WTC11 (cell line): ENCODE measurements at regions not wholly inside any gene's neighbourhood (a gene's known extent, or its start where the extent isn't known, plus 50 kb on each side); places are given as distances from the start of the nearest gene placed in this dataset.

Experiments
- ATAC-seq: fragments of 200-7000 bp; cut with Tn5 transposase; 2 replicates; pipeline ENCODE4 v1.10.0; 2021; ENCODE audit warnings: mild to moderate bottlenecking, moderate library complexity
- CTCF ChIA-PET: fragments of 300-600 bp; sonication (Branson Sonifier 250); formaldehyde crosslinking; loops from one replicate; lab custom pipeline; 2021; ENCODE audit warnings: antibody characterized with exemption; lab: Charles Lee
- POLR2A ChIA-PET: fragments of 350-600 bp; sonication (Branson Sonifier 250); formaldehyde crosslinking; loops from one replicate; lab custom pipeline; 2021; ENCODE audit warnings: antibody characterized with exemption; lab: Charles Lee
- DNase-seq: peaks from one replicate; pipeline ENCODE4 v3.0.0; 2021; ENCODE audit warnings: low spot score
- H3K27ac Mint-ChIP-seq: 2 replicates; pipeline ENCODE4 v1.8.0; 2021; ENCODE audit warnings: mixed read lengths
- H3K27me3 Mint-ChIP-seq: 2 replicates; pipeline ENCODE4 v1.8.0; 2021; ENCODE audit warnings: low read depth, mild to moderate bottlenecking, moderate library complexity, mixed read lengths
- H3K36me3 Mint-ChIP-seq: 2 replicates; pipeline ENCODE4 v1.8.0; 2021; ENCODE audit warnings: mixed read lengths
- H3K4me1 Mint-ChIP-seq: 2 replicates; pipeline ENCODE4 v1.8.0; 2022; ENCODE audit warnings: mixed read lengths
- H3K4me3 Mint-ChIP-seq: 2 replicates; pipeline ENCODE4 v1.8.0; 2021; ENCODE audit warnings: mild to moderate bottlenecking, moderate library complexity, mixed read lengths
- H3K9me3 Mint-ChIP-seq: 2 replicates; pipeline ENCODE4 v1.8.0; 2021; ENCODE audit warnings: mixed read lengths
- CREB1 ChIP-seq: sonication (generic); formaldehyde crosslinking; IDR thresholded peaks from 2 replicates; pipeline ENCODE4 v1.8.0; 2023; ENCODE audit warnings: mild to moderate bottlenecking, missing genetic modification reagents
- KAT7 ChIP-seq: sonication (generic); formaldehyde crosslinking; IDR thresholded peaks from 2 replicates; pipeline ENCODE4 v1.8.1; 2023; ENCODE audit warnings: missing genetic modification reagents, mild to moderate bottlenecking, borderline replicate concordance
- MYBL2 ChIP-seq: sonication (generic); formaldehyde crosslinking; IDR thresholded peaks from 2 replicates; pipeline ENCODE4 v1.8.1; 2023; ENCODE audit warnings: mild to moderate bottlenecking, moderate library complexity, missing genetic modification reagents
- NFE2L1 ChIP-seq: sonication (generic); formaldehyde crosslinking; IDR thresholded peaks from 2 replicates; pipeline ENCODE4 v1.8.1; 2023; ENCODE audit warnings: missing genetic modification reagents
- NR2C2 ChIP-seq: sonication (generic); formaldehyde crosslinking; IDR thresholded peaks from 2 replicates; pipeline ENCODE4 v1.8.0; 2022; ENCODE audit warnings: mild to moderate bottlenecking, missing genetic modification reagents
- OVOL2 ChIP-seq: fragments of 250-450 bp; sonication (Bioruptor Pico); IDR thresholded peaks from 2 replicates; pipeline ENCODE4 v1.9.0; 2021; ENCODE audit warnings: mild to moderate bottlenecking, borderline replicate concordance
- SMAD3 ChIP-seq: sonication (generic); formaldehyde crosslinking; IDR thresholded peaks from 2 replicates; pipeline ENCODE4 v1.8.0; 2022; ENCODE audit warnings: missing genetic modification reagents, mild to moderate bottlenecking, borderline replicate concordance
- SOX15 ChIP-seq: fragments of 250-450 bp; sonication (Bioruptor Pico); IDR thresholded peaks from 2 replicates; pipeline ENCODE4 v1.9.0; 2021; ENCODE audit warnings: mild to moderate bottlenecking
- TCF7 ChIP-seq: sonication (generic); formaldehyde crosslinking; IDR thresholded peaks from 2 replicates; pipeline ENCODE4 v1.8.0; 2022; ENCODE audit warnings: mild to moderate bottlenecking, low read depth, missing genetic modification reagents, moderate library complexity
- ZNF121 ChIP-seq: sonication (generic); formaldehyde crosslinking; IDR thresholded peaks from 2 replicates; pipeline ENCODE4 v1.8.0; 2023; ENCODE audit warnings: missing genetic modification reagents
- TF ChIP-seq, protein P1 (sequence below): fragments of 250-450 bp; sonication (Bioruptor Pico); IDR thresholded peaks from 2 replicates; pipeline ENCODE4 v1.9.0; 2021; ENCODE audit warnings: mild to moderate bottlenecking
- TF ChIP-seq, protein P2 (sequence below): fragments of 250-450 bp; sonication (Bioruptor Pico); IDR thresholded peaks from 2 replicates; pipeline ENCODE4 v1.9.0; 2021; ENCODE audit warnings: moderate library complexity, mild to moderate bottlenecking, inconsistent platforms, borderline replicate concordance
- TF ChIP-seq, protein P3 (sequence below): sonication (generic); formaldehyde crosslinking; IDR thresholded peaks from 2 replicates; pipeline ENCODE4 v1.8.1; 2022; ENCODE audit warnings: low read depth, missing genetic modification reagents, borderline replicate concordance
- TF ChIP-seq, protein P4 (sequence below): sonication (generic); formaldehyde crosslinking; IDR thresholded peaks from 2 replicates; pipeline ENCODE4 v1.8.0; 2022; ENCODE audit warnings: mild to moderate bottlenecking, missing genetic modification reagents
- TF ChIP-seq, protein P5 (sequence below): fragments of 250-450 bp; sonication (Bioruptor Pico); IDR thresholded peaks from 2 replicates; pipeline ENCODE4 v2.1.2; 2022; ENCODE audit warnings: mild to moderate bottlenecking, moderate library complexity
- TF ChIP-seq, protein P6 (sequence below): sonication (generic); formaldehyde crosslinking; IDR thresholded peaks from 2 replicates; pipeline ENCODE4 v1.8.1; 2023; ENCODE audit warnings: mild to moderate bottlenecking, missing genetic modification reagents, moderate library complexity
- TF ChIP-seq, protein P7 (sequence below): sonication (generic); formaldehyde crosslinking; conservative IDR thresholded peaks from 2 replicates; pipeline ENCODE4 v1.8.1; 2022; ENCODE audit warnings: mild to moderate bottlenecking, missing genetic modification reagents
- TF ChIP-seq, protein P8 (sequence below): fragments of 250-450 bp; sonication (Bioruptor Pico); conservative IDR thresholded peaks from 2 replicates; pipeline ENCODE4 v1.9.0; 2021; ENCODE audit warnings: mild to moderate bottlenecking
- TF ChIP-seq, protein P9 (sequence below): sonication (generic); formaldehyde crosslinking; conservative IDR thresholded peaks from 2 replicates; pipeline ENCODE4 v1.8.1; 2023; ENCODE audit warnings: mild to moderate bottlenecking, low read depth, missing genetic modification reagents, moderate library complexity

DNA sequence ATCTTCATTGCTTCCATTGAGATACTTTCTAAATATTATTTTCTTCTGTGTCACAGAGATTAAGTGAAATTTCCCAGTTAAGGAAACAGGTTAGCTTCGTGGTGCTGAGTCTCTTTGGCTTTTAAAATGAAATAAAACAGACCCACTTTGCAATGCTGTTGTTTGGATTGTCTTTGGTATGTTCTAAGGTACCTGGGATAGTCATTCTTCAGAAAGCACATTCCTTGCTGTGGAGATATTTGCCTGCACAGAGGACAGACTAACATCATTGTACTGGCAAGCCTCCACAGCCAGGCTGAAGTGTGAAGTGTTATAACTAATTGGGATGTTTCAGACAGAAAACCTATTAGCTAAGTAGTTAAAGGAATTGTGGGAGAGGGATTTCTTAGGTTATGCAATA, 148.8 kb upstream of the EPHA7 start:
- Mint-ChIP-seq H3K4me1 (no peaks in the 10 kb centered on the region), H3K27ac (no peak overlapping the region), H3K9me3 (no peaks in the 10 kb centered on the region), H3K4me3 (no peak overlapping the region)
- no peak for TF ChIP-seq SOX15 (CRISPR knock-in tag)
- no peak for TF ChIP-seq SMAD3 (CRISPR knock-in tag)
- TF ChIP-seq, protein P1, sequence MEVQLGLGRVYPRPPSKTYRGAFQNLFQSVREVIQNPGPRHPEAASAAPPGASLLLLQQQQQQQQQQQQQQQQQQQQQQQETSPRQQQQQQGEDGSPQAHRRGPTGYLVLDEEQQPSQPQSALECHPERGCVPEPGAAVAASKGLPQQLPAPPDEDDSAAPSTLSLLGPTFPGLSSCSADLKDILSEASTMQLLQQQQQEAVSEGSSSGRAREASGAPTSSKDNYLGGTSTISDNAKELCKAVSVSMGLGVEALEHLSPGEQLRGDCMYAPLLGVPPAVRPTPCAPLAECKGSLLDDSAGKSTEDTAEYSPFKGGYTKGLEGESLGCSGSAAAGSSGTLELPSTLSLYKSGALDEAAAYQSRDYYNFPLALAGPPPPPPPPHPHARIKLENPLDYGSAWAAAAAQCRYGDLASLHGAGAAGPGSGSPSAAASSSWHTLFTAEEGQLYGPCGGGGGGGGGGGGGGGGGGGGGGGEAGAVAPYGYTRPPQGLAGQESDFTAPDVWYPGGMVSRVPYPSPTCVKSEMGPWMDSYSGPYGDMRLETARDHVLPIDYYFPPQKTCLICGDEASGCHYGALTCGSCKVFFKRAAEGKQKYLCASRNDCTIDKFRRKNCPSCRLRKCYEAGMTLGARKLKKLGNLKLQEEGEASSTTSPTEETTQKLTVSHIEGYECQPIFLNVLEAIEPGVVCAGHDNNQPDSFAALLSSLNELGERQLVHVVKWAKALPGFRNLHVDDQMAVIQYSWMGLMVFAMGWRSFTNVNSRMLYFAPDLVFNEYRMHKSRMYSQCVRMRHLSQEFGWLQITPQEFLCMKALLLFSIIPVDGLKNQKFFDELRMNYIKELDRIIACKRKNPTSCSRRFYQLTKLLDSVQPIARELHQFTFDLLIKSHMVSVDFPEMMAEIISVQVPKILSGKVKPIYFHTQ, result no peak
- no peak for TF ChIP-seq OVOL2 (CRISPR knock-in tag)
- TF ChIP-seq, all 79 proteins: peak for 0
- Mint-ChIP-seq H3K36me3 (no peaks in the 10 kb centered on the region), H3K27me3 (no peaks in the 10 kb centered on the region)
- POLR2A ChIA-PET, result no interaction called here
- no peak for DNase-seq
- CTCF ChIA-PET, result no interaction called here
- ATAC-seq, result no peak

DNA sequence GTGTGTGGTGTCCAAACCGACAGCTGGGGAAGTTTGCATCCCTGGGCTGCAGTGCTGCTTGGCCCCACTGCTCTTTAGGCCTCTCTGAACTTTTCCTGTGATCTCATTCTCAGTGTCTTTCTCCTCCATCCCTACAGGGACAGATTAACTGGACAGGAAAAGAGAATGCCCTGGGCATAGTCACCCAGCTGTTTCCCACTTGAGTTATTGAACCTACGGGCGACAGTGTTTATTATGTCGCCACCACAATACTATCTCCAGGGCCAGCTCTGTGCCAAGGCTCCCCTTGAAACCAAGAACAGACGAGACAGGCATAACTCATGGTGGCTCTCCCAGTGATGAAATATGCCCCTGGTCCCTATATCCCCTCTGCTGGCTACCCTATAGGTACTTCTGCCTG, 147.8 kb upstream of the EPHA7 start:
- no peaks in the 10 kb centered on the region for H3K27me3 Mint-ChIP-seq
- ATAC-seq (no peak), DNase-seq (no peak)
- TF ChIP-seq KAT7 (CRISPR knock-in tag) (no peak), CREB1 (CRISPR knock-in tag) (no peak), NR2C2 (CRISPR knock-in tag) (no peak), TCF7 (no peak), NFE2L1 (CRISPR knock-in tag) (no peak), MYBL2 (CRISPR knock-in tag) (no peak), SOX15 (CRISPR knock-in tag) (no peak), ZNF121 (no peak)
- TF ChIP-seq, protein P2, sequence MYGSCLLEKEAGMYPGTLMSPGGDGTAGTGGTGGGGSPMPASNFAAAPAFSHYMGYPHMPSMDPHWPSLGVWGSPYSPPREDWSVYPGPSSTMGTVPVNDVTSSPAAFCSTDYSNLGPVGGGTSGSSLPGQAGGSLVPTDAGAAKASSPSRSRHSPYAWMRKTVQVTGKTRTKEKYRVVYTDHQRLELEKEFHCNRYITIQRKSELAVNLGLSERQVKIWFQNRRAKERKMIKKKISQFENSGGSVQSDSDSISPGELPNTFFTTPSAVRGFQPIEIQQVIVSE (CRISPR knock-in tag), result no peak
- TF ChIP-seq, protein P3, sequence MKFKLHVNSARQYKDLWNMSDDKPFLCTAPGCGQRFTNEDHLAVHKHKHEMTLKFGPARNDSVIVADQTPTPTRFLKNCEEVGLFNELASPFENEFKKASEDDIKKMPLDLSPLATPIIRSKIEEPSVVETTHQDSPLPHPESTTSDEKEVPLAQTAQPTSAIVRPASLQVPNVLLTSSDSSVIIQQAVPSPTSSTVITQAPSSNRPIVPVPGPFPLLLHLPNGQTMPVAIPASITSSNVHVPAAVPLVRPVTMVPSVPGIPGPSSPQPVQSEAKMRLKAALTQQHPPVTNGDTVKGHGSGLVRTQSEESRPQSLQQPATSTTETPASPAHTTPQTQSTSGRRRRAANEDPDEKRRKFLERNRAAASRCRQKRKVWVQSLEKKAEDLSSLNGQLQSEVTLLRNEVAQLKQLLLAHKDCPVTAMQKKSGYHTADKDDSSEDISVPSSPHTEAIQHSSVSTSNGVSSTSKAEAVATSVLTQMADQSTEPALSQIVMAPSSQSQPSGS (CRISPR knock-in tag), result no peak
- TF ChIP-seq, protein P4, sequence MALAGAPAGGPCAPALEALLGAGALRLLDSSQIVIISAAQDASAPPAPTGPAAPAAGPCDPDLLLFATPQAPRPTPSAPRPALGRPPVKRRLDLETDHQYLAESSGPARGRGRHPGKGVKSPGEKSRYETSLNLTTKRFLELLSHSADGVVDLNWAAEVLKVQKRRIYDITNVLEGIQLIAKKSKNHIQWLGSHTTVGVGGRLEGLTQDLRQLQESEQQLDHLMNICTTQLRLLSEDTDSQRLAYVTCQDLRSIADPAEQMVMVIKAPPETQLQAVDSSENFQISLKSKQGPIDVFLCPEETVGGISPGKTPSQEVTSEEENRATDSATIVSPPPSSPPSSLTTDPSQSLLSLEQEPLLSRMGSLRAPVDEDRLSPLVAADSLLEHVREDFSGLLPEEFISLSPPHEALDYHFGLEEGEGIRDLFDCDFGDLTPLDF, result no peak
- TF ChIP-seq, protein P5, sequence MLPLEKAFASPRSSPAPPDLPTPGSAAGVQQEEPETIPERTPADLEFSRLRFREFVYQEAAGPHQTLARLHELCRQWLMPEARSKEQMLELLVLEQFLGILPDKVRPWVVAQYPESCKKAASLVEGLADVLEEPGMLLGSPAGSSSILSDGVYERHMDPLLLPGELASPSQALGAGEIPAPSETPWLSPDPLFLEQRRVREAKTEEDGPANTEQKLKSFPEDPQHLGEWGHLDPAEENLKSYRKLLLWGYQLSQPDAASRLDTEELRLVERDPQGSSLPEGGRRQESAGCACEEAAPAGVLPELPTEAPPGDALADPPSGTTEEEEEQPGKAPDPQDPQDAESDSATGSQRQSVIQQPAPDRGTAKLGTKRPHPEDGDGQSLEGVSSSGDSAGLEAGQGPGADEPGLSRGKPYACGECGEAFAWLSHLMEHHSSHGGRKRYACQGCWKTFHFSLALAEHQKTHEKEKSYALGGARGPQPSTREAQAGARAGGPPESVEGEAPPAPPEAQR (CRISPR knock-in tag), result no peak
- TF ChIP-seq, protein P6, sequence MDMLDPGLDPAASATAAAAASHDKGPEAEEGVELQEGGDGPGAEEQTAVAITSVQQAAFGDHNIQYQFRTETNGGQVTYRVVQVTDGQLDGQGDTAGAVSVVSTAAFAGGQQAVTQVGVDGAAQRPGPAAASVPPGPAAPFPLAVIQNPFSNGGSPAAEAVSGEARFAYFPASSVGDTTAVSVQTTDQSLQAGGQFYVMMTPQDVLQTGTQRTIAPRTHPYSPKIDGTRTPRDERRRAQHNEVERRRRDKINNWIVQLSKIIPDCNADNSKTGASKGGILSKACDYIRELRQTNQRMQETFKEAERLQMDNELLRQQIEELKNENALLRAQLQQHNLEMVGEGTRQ (CRISPR knock-in tag), result no peak
- TF ChIP-seq, protein P7, sequence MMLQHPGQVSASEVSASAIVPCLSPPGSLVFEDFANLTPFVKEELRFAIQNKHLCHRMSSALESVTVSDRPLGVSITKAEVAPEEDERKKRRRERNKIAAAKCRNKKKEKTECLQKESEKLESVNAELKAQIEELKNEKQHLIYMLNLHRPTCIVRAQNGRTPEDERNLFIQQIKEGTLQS (CRISPR knock-in tag), result no peak
- TF ChIP-seq, protein P8, sequence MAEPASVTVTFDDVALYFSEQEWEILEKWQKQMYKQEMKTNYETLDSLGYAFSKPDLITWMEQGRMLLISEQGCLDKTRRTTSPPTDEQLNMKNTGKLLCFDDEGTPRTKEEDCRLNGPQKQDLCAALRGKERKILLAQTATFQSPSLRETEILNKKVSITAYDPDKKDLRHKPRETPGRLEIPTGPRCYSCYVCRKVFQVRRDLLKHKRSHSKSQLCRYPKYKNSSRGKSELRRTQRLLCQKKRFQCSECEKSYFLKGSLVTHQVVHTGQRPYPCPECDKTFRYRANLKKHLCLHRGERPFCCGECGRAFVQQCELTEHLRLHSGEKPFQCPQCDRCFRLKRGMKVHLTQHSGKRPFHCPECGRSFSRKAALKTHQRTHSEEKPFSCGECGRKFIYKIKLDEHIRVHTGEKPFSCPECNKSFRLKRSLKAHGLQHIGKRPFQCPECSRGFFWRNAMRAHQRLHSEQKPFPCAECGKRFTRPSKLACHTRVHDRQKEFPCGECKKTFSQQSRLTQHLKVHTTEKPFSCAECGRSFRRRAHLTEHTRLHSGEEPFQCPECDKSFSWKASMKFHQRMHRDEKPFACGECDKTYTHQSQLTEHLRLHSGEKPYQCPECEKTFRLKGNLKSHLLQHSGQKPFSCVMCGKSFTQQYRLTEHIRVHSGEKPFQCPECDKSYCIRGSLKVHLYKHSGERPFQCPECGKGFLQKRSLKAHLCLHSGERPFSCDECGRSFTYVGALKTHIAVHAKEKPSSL (CRISPR knock-in tag), result no peak
- TF ChIP-seq, protein P9, sequence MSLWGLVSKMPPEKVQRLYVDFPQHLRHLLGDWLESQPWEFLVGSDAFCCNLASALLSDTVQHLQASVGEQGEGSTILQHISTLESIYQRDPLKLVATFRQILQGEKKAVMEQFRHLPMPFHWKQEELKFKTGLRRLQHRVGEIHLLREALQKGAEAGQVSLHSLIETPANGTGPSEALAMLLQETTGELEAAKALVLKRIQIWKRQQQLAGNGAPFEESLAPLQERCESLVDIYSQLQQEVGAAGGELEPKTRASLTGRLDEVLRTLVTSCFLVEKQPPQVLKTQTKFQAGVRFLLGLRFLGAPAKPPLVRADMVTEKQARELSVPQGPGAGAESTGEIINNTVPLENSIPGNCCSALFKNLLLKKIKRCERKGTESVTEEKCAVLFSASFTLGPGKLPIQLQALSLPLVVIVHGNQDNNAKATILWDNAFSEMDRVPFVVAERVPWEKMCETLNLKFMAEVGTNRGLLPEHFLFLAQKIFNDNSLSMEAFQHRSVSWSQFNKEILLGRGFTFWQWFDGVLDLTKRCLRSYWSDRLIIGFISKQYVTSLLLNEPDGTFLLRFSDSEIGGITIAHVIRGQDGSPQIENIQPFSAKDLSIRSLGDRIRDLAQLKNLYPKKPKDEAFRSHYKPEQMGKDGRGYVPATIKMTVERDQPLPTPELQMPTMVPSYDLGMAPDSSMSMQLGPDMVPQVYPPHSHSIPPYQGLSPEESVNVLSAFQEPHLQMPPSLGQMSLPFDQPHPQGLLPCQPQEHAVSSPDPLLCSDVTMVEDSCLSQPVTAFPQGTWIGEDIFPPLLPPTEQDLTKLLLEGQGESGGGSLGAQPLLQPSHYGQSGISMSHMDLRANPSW, result no peak
- H3K4me3 Mint-ChIP-seq, result no peak overlapping the region
- ChIA-PET POLR2A (no interaction called here), CTCF (no interaction called here)
- no peak overlapping the region; the same call in 1 of the 2 replicates for H3K27ac Mint-ChIP-seq
- no peaks in the 10 kb centered on the region for H3K4me1 Mint-ChIP-seq
- H3K36me3 Mint-ChIP-seq, result no peaks in the 10 kb centered on the region
- H3K9me3 Mint-ChIP-seq, result no peaks in the 10 kb centered on the region
